ENCODE measurements at regions not wholly inside any gene's neighbourhood (a gene's known extent, or its start where the extent isn't known, plus 50 kb on each side); places are given as distances from the start of the nearest gene placed in this dataset.

- TF ChIP-seq ZNF710 (CRISPR knock-in tag; IDR thresholded peaks at IDR 0.05; ENCODE audit: borderline replicate concordance) (peak; percentile 97), ZNF224 (CRISPR knock-in tag; IDR thresholded peaks at IDR 0.05) (no peak), ZFP36L1 (CRISPR knock-in tag; IDR thresholded peaks at IDR 0.05) (no peak), ZNF605 (CRISPR knock-in tag; IDR thresholded peaks at IDR 0.05) (no peak), GATAD2A (CRISPR knock-in tag; IDR thresholded peaks at IDR 0.05) (peak; percentile 98), ZNF562 (CRISPR knock-in tag; IDR thresholded peaks at IDR 0.05; ENCODE audit: borderline replicate concordance) (no peak), CBX1 (IDR thresholded peaks at IDR 0.05; ENCODE audit: low read depth) (no peak), ZNF737 (CRISPR knock-in tag; IDR thresholded peaks at IDR 0.05; ENCODE audit: borderline replicate concordance) (no peak), SIX4 (CRISPR knock-in tag; IDR thresholded peaks at IDR 0.05) (peak; percentile 78), BRCA1 (CRISPR knock-in tag; IDR thresholded peaks at IDR 0.05) (no peak), RFX1 (IDR thresholded peaks at IDR 0.05) (no peak), ZNF446 (CRISPR knock-in tag; IDR thresholded peaks at IDR 0.05) (no peak), RNF219 (CRISPR knock-in tag; IDR thresholded peaks at IDR 0.05) (no peak), ELK4 (CRISPR knock-in tag; IDR thresholded peaks at IDR 0.05; ENCODE audit: borderline replicate concordance) (no peak), E2F1 (CRISPR knock-in tag; IDR thresholded peaks at IDR 0.05) (no peak), ZNF367 (CRISPR knock-in tag; IDR thresholded peaks at IDR 0.05; ENCODE audit: borderline replicate concordance) (no peak), MTF1 (CRISPR knock-in tag; IDR thresholded peaks at IDR 0.05) (no peak), TOPORS (CRISPR knock-in tag; IDR thresholded peaks at IDR 0.05) (no peak; the same call in 1 of the 2 replicates), NCOA2 (CRISPR knock-in tag; IDR thresholded peaks at IDR 0.05) (peak; percentile 96)
- TF ChIP-seq, protein P1, sequence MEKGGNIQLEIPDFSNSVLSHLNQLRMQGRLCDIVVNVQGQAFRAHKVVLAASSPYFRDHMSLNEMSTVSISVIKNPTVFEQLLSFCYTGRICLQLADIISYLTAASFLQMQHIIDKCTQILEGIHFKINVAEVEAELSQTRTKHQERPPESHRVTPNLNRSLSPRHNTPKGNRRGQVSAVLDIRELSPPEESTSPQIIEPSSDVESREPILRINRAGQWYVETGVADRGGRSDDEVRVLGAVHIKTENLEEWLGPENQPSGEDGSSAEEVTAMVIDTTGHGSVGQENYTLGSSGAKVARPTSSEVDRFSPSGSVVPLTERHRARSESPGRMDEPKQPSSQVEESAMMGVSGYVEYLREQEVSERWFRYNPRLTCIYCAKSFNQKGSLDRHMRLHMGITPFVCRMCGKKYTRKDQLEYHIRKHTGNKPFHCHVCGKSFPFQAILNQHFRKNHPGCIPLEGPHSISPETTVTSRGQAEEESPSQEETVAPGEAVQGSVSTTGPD (CRISPR knock-in tag; IDR thresholded peaks at IDR 0.05): no peak; the same call in 1 of the 2 replicates
- TF ChIP-seq, protein P2, sequence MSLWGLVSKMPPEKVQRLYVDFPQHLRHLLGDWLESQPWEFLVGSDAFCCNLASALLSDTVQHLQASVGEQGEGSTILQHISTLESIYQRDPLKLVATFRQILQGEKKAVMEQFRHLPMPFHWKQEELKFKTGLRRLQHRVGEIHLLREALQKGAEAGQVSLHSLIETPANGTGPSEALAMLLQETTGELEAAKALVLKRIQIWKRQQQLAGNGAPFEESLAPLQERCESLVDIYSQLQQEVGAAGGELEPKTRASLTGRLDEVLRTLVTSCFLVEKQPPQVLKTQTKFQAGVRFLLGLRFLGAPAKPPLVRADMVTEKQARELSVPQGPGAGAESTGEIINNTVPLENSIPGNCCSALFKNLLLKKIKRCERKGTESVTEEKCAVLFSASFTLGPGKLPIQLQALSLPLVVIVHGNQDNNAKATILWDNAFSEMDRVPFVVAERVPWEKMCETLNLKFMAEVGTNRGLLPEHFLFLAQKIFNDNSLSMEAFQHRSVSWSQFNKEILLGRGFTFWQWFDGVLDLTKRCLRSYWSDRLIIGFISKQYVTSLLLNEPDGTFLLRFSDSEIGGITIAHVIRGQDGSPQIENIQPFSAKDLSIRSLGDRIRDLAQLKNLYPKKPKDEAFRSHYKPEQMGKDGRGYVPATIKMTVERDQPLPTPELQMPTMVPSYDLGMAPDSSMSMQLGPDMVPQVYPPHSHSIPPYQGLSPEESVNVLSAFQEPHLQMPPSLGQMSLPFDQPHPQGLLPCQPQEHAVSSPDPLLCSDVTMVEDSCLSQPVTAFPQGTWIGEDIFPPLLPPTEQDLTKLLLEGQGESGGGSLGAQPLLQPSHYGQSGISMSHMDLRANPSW (CRISPR knock-in tag; IDR thresholded peaks at IDR 0.05; ENCODE audit: borderline replicate concordance): peak; percentile 92
Observed at GRCh38 chr2:120550893-120551446, 184.7 kb upstream of the GLI2 start (continued).
